Endodermal cell (in vitro differentiated cells): ENCODE measurements at regions not wholly inside any gene's neighbourhood (a gene's known extent, or its start where the extent isn't known, plus 50 kb on each side); places are given as distances from the start of the nearest gene placed in this dataset.
"Not testable (repeated sequence)": the region's sequence is repeated elsewhere in the genome, so short reads cannot be mapped to it uniquely, and the experiment has no call there.

ENCODE experiments used
- DNase-seq: peaks from one replicate; pipeline ENCODE4 v3.0.0-alpha.2; 2017
- H3K27ac ChIP-seq: 2 replicates; pipeline ENCODE4 v1.5.1; 2013; ENCODE audit warnings: mild to moderate bottlenecking, low read depth, low read length, moderate library complexity
- H3K27me3 ChIP-seq: 2 replicates; pipeline ENCODE4 v1.6.1; 2013; ENCODE audit warnings: mild to moderate bottlenecking, low read length, moderate library complexity; ENCODE audit not compliant: insufficient read depth, control insufficient read depth, poor library complexity, severe bottlenecking
- H3K36me3 ChIP-seq: 2 replicates; pipeline ENCODE4 v1.7.0; 2013; ENCODE audit warnings: mild to moderate bottlenecking, low read length, moderate library complexity; ENCODE audit not compliant: control insufficient read depth, insufficient read depth
- H3K4me1 ChIP-seq: one replicate; pipeline ENCODE4 v1.7.0; 2013; ENCODE audit warnings: low read length; ENCODE audit not compliant: control insufficient read depth, insufficient read depth
- H3K4me3 ChIP-seq: 2 replicates; pipeline ENCODE4 v1.5.1; 2013; ENCODE audit warnings: mild to moderate bottlenecking, low read length, moderate library complexity
- H3K9ac ChIP-seq: 2 replicates; pipeline ENCODE4 v1.6.1; 2013; ENCODE audit warnings: mild to moderate bottlenecking, low read length, moderate library complexity; ENCODE audit not compliant: poor library complexity, severe bottlenecking; ENCODE audit errors: extremely low read depth
- H3K9me3 ChIP-seq: 2 replicates; pipeline ENCODE4 v1.6.1; 2013; ENCODE audit warnings: mild to moderate bottlenecking, low read length, moderate library complexity; ENCODE audit not compliant: control insufficient read depth
- H3K27ac Mint-ChIP-seq: 2 replicates; pipeline ENCODE4 v1.8.0; 2020; ENCODE audit warnings: mixed read lengths
- H3K27me3 Mint-ChIP-seq: 2 replicates; pipeline ENCODE4 v1.8.0; 2021; ENCODE audit warnings: mild to moderate bottlenecking, mixed read lengths; ENCODE audit not compliant: insufficient read depth
- H3K36me3 Mint-ChIP-seq: 2 replicates; pipeline ENCODE4 v1.8.0; 2020; ENCODE audit warnings: low read depth, mixed read lengths
- H3K4me1 Mint-ChIP-seq: 2 replicates; pipeline ENCODE4 v1.8.0; 2020; ENCODE audit warnings: mixed read lengths
- H3K4me3 Mint-ChIP-seq: 2 replicates; pipeline ENCODE4 v1.8.0; 2020; ENCODE audit warnings: mild to moderate bottlenecking, moderate library complexity, mixed read lengths
- H3K9me3 Mint-ChIP-seq: 2 replicates; pipeline ENCODE4 v1.8.0; 2020; ENCODE audit warnings: mild to moderate bottlenecking, mixed read lengths
- CTCF ChIP-seq: fragments of 200-600 bp; sonication (generic); conservative IDR thresholded peaks from 2 replicates; pipeline ENCODE4 v1.5.0; 2021; ENCODE audit warnings: antibody characterized with exemption, mild to moderate bottlenecking
- WGBS, 2 experiments: methylation state at CpG; one replicate each; pipeline versions ENCODE4 v1.1.5 to v1.1.7; 2013; ENCODE audit warnings: missing lambda C conversion rate in 2 of 2, mixed read lengths in 1 of 2; ENCODE audit not compliant: insufficient coverage in 1 of 2, insufficient read length in 1 of 2; 5-methylcytosine and 5-hydroxymethylcytosine counted together

GRCh38 chr20:53789989-53790675 is 196.5 kb upstream of the ZNF217 start:
- Mint-ChIP-seq H3K27ac (no peak overlapping the region), H3K4me1 (peaks cover 33% of the 10 kb centered on the region), H3K9me3 (peaks cover 1% of the 10 kb centered on the region), H3K27me3 (no peaks in the 10 kb centered on the region), H3K4me3 (no peak overlapping the region), H3K36me3 (no peaks in the 10 kb centered on the region)
- Histone ChIP-seq H3K4me3 (no peak overlapping the region), H3K27me3 (no peaks in the 10 kb centered on the region), H3K36me3 (no peaks in the 10 kb centered on the region), H3K9ac (no peak overlapping the region), H3K27ac (no peak overlapping the region), H3K9me3 (no peaks in the 10 kb centered on the region), H3K4me1 (peaks cover 4% of the 10 kb centered on the region)
- TF ChIP-seq CTCF, result no peak
- no peak for DNase-seq
- 93 to 94% methylated on average over 10 of the region's 10 CpGs for WGBS, 2 experiments

GRCh38 chr20:53788253-53789022 is 194.8 kb upstream of the ZNF217 start:
- no peak overlapping the region for H3K4me3 Mint-ChIP-seq
- H3K27ac ChIP-seq, result no peak overlapping the region
- H3K4me1 Mint-ChIP-seq, result peaks cover 33% of the 10 kb centered on the region
- no peaks in the 10 kb centered on the region for H3K36me3 ChIP-seq
- no peak for TF ChIP-seq CTCF
- no peak overlapping the region for H3K4me3 ChIP-seq
- H3K9me3 ChIP-seq, result no peaks in the 10 kb centered on the region
- H3K27ac Mint-ChIP-seq, result no peak overlapping the region
- 95 to 96% methylated on average over 4 to 5 of the region's 6 CpGs for WGBS, 2 experiments
- no peak overlapping the region for H3K9ac ChIP-seq
- H3K9me3 Mint-ChIP-seq, result peaks cover 1% of the 10 kb centered on the region
- DNase-seq, result no peak
- H3K27me3 Mint-ChIP-seq, result no peaks in the 10 kb centered on the region
- no peaks in the 10 kb centered on the region for H3K36me3 Mint-ChIP-seq
- peaks cover 4% of the 10 kb centered on the region for H3K4me1 ChIP-seq
- no peaks in the 10 kb centered on the region for H3K27me3 ChIP-seq

GRCh38 chr20:53787491-53787931 is 193.9 kb upstream of the ZNF217 start:
- H3K36me3 Mint-ChIP-seq, H3K4me3 Mint-ChIP-seq, H3K4me1 ChIP-seq, H3K36me3 ChIP-seq, H3K27ac ChIP-seq, H3K4me3 ChIP-seq, H3K9me3 Mint-ChIP-seq, H3K27me3 ChIP-seq, H3K27ac Mint-ChIP-seq, H3K9me3 ChIP-seq, DNase-seq, H3K27me3 Mint-ChIP-seq, H3K9ac ChIP-seq: not testable (repeated sequence)
- H3K4me1 Mint-ChIP-seq, result peaks cover 33% of the 10 kb centered on the region
- WGBS, 2 experiments, result 93 to 100% methylated on average over 3 to 8 of the region's 8 CpGs
